ENCODE measurements at regions not wholly inside any gene's neighbourhood (a gene's known extent, or its start where the extent isn't known, plus 50 kb on each side); places are given as distances from the start of the nearest gene placed in this dataset.

- Histone ChIP-seq H3K27ac (ENCODE audit: insufficient read length, low read depth, low read length) (no peak overlapping the region), H3K79me2 (ENCODE audit: insufficient read depth, low read length) (no peaks in the 10 kb centered on the region), H3K23me2 (ENCODE audit: insufficient read length, low read depth, low read length, poor library complexity, severe bottlenecking) (no peaks in the 10 kb centered on the region), H3K56ac (ENCODE audit: insufficient read length, low read depth, low read length) (no peak overlapping the region), H4K91ac (ENCODE audit: insufficient read length, low read depth, low read length) (no peak overlapping the region), H2AK5ac (ENCODE audit: insufficient read length, low read length) (no peak overlapping the region), H2BK15ac (ENCODE audit: low read depth, low read length) (no peak overlapping the region), H3K18ac (ENCODE audit: insufficient read length, low read depth, low read length) (no peak overlapping the region), H3K79me1 (ENCODE audit: insufficient read depth, low read depth, low read length, poor library complexity, severe bottlenecking) (no peaks in the 10 kb centered on the region), H2AFZ (ENCODE audit: low read length) (no peak overlapping the region), H2BK12ac (ENCODE audit: insufficient read length, low read depth, low read length) (no peak overlapping the region), H3K4me2 (ENCODE audit: insufficient read depth, insufficient read length, low read length) (no peak overlapping the region), H3T11ph (ENCODE audit: low read length) (no peak overlapping the region), H4K8ac (replicated peaks; ENCODE audit: insufficient read length, low read depth, low read length) (no peak overlapping the region), H3K4me1 (ENCODE audit: insufficient read depth, low read length) (no peaks in the 10 kb centered on the region), H3K14ac (ENCODE audit: insufficient read depth, low read length) (no peak overlapping the region; the same call in 1 of the 2 replicates), H3K4ac (ENCODE audit: low read depth, low read length) (no peak overlapping the region), H3K23ac (ENCODE audit: insufficient read length, low read depth, low read length) (no peak overlapping the region), H4K20me1 (ENCODE audit: control insufficient read depth, insufficient read depth, insufficient read length) (no peaks in the 10 kb centered on the region), H3K27me3 (ENCODE audit: insufficient read depth, low read length) (no peaks in the 10 kb centered on the region), H3K9me3 (ENCODE audit: control insufficient read depth, low read depth, low read length) (no peaks in the 10 kb centered on the region), H4K5ac (ENCODE audit: insufficient read length, low read depth, low read length) (no peak overlapping the region), H2BK120ac (ENCODE audit: low read depth, low read length, poor library complexity, severe bottlenecking) (no peak overlapping the region), H3K9ac (ENCODE audit: extremely low read depth, insufficient read length, low read length) (no peak overlapping the region), H2BK20ac (ENCODE audit: low read depth, low read length, poor library complexity, severe bottlenecking) (no peak overlapping the region), H2BK5ac (ENCODE audit: insufficient read length, low read length) (no peak overlapping the region)
- no peaks in the 10 kb centered on the region for H3K9me3 Mint-ChIP-seq
- peak; percentile 60 for DNase-seq
- H3K27me3 Mint-ChIP-seq (ENCODE audit: low read depth) = no peaks in the 10 kb centered on the region
- H3K36me3 Mint-ChIP-seq (ENCODE audit: insufficient read depth in 1 of 3, low read depth in 3 of 3) = peaks cover 0 to 11% (median 9%) of the 10 kb centered on the region in 3 experiments; a peak in 4 of 7 replicates
- peak overlapping the region in 2 of 3 experiments; percentile 15 to 72; a peak in 2 of 7 replicates for H3K27ac Mint-ChIP-seq
- H3K4me1 Mint-ChIP-seq = peaks cover 9% of the 10 kb centered on the region in 2 experiments
- no CpG with 5 or more reads among the region's 10 CpGs for WGBS (ENCODE audit: extremely low coverage, insufficient read length, low lambda C conversion rate)
- no peak for TF ChIP-seq CTCF (conservative IDR thresholded peaks at IDR 0.05)
- no peak overlapping the region for H3K4me3 Mint-ChIP-seq
Observed at GRCh38 chr16:27712251-27712711, 162.3 kb downstream of the KATNIP start.
